HCT116 (cell line): ENCODE measurements at regions not wholly inside any gene's neighbourhood (a gene's known extent, or its start where the extent isn't known, plus 50 kb on each side); places are given as distances from the start of the nearest gene placed in this dataset.

Experiments
- ATAC-seq: fragments of 200-7000 bp; cut with Tn5 transposase; 2 replicates; pipeline ENCODE4 v1.9.1; 2020; ENCODE audit warnings: mild to moderate bottlenecking, moderate library complexity
- BruUV-seq: library from RNA; stranded (reverse); fragments of 400-500 nt; replicated peaks from 2 replicates; lab custom pipeline; 2021; lab: Mats Ljungman, UMichigan
- CTCF ChIA-PET: fragments of 300-600 bp; sonication (Branson Sonifier 250); formaldehyde crosslinking; loops from one replicate; lab custom pipeline; 2021; ENCODE audit warnings: antibody characterized with exemption; lab: Charles Lee
- POLR2A ChIA-PET: fragments of 300-600, 350-600 bp; sonication (Branson Sonifier 250); formaldehyde crosslinking; loops from one replicate; lab custom pipeline; 2021; ENCODE audit warnings: antibody characterized with exemption; lab: Charles Lee
- RAD21 ChIA-PET, 2 experiments: fragments of 300-600 bp; sonication (Branson Sonifier 250); formaldehyde crosslinking; loops; one replicate each; lab custom pipeline; 2023; ENCODE audit warnings: low total read pairs in 2 of 2; ENCODE audit not compliant: uncharacterized antibody in 2 of 2, unreplicated experiment in 2 of 2, low non-redundant PET in 1 of 2; lab: Charles Lee
- DNase-seq: peaks from one replicate; pipeline ENCODE4 v3.0.0-alpha.2; 2010; ENCODE audit warnings: low read depth, low spot score
- H2AFZ ChIP-seq: fragments of 200-600 bp; shearing (Covaris generic), sonication (generic); 2 replicates; pipeline ENCODE4 v1.6.1; 2017; ENCODE audit warnings: low read depth, mixed run types, mixed read lengths, antibody characterized with exemption, low read length; ENCODE audit not compliant: poor library complexity, severe bottlenecking
- H3K27ac ChIP-seq: 2 replicates; pipeline ENCODE4 v1.5.1; 2012; ENCODE audit warnings: low read depth, low read length
- H3K27me3 ChIP-seq: fragments of 200-600 bp; sonication (generic); 2 replicates; pipeline ENCODE4 v1.6.1; 2016; ENCODE audit warnings: mixed run types, low read length, mixed read lengths; ENCODE audit not compliant: insufficient read depth
- H3K36me3 ChIP-seq, 2 experiments: fragments of 200-500 bp in 1 of 2; fragments of 200-600 bp in 1 of 2; sonication (Bioruptor generic) in 1 of 2; sonication (generic) in 1 of 2; 2 replicates each; pipeline versions ENCODE4 v1.5.1 to v1.6.1; 2014 to 2016; ENCODE audit warnings: low read length in 2 of 2, inconsistent platforms in 1 of 2, mixed read lengths in 1 of 2, mixed run types in 1 of 2; ENCODE audit not compliant: insufficient read depth in 2 of 2, control insufficient read depth in 1 of 2
- H3K4me1 ChIP-seq, 2 experiments: fragments of 200-600 bp in 1 of 2; sonication (generic) in 1 of 2; 2 replicates each; pipeline versions ENCODE4 v1.5.1 to v1.6.1; 2012 to 2017; ENCODE audit warnings: low read length in 2 of 2, inconsistent platforms in 1 of 2, mild to moderate bottlenecking in 1 of 2, mixed read lengths in 1 of 2, mixed run types in 1 of 2, moderate library complexity in 1 of 2; ENCODE audit not compliant: insufficient read depth in 2 of 2, control insufficient read depth in 1 of 2
- H3K4me2 ChIP-seq: fragments of 200-600 bp; sonication (generic); 2 replicates; pipeline ENCODE4 v1.6.1; 2017; ENCODE audit warnings: mixed run types, low read length, mixed read lengths
- H3K4me3 ChIP-seq, 2 experiments: fragments of 200-600 bp in 1 of 2; sonication (generic) in 1 of 2; replicated peaks in 1 of 2; 2 replicates each; pipeline ENCODE4 v1.5.1; 2011 to 2016; ENCODE audit warnings: low read length in 2 of 2, control low read depth in 1 of 2, low read depth in 1 of 2, mild to moderate bottlenecking in 1 of 2, mixed read lengths in 1 of 2, mixed run types in 1 of 2
- H3K79me2 ChIP-seq: fragments of 200-600 bp; sonication (generic); 2 replicates; pipeline ENCODE4 v1.6.1; 2017; ENCODE audit warnings: mild to moderate bottlenecking, mixed run types, low read length, moderate library complexity, mixed read lengths; ENCODE audit not compliant: insufficient read depth
- H3K9ac ChIP-seq: fragments of 200-600 bp; sonication (generic); 2 replicates; pipeline ENCODE4 v1.6.1; 2016; ENCODE audit warnings: low read length, mixed read lengths
- H3K9me2 ChIP-seq: fragments of 200-600 bp; sonication (generic), shearing (Covaris generic); 2 replicates; pipeline ENCODE4 v1.6.1; 2017; ENCODE audit warnings: mixed run types, mild to moderate bottlenecking, moderate library complexity; ENCODE audit not compliant: insufficient read depth
- H3K9me3 ChIP-seq, 2 experiments: fragments of 200-500 bp in 1 of 2; fragments of 200-600 bp in 1 of 2; sonication (Bioruptor generic) in 1 of 2; sonication (generic) in 1 of 2; 2 replicates each; pipeline ENCODE4 v1.6.1; 2014 to 2017; ENCODE audit warnings: low read length in 2 of 2, mixed read lengths in 2 of 2, inconsistent platforms in 1 of 2, low read depth in 1 of 2, mild to moderate bottlenecking in 1 of 2, mixed run types in 1 of 2, moderate library complexity in 1 of 2; ENCODE audit not compliant: control insufficient read depth in 1 of 2, insufficient read depth in 1 of 2
- H4K20me1 ChIP-seq: fragments of 200-600 bp; sonication (generic), shearing (Covaris generic); 2 replicates; pipeline ENCODE4 v1.6.1; 2017; ENCODE audit warnings: mixed run types, mild to moderate bottlenecking, moderate library complexity; ENCODE audit not compliant: insufficient read depth
- CBX3 ChIP-seq: IDR thresholded peaks from 2 replicates; pipeline ENCODE4 v1.6.1; 2012; ENCODE audit warnings: low read depth
- CEBPB ChIP-seq: IDR thresholded peaks from 2 replicates; pipeline ENCODE4 v1.6.1; 2012; ENCODE audit warnings: low read depth
- ELF1 ChIP-seq: IDR thresholded peaks from 2 replicates; pipeline ENCODE4 v1.6.1; 2012; ENCODE audit warnings: low read depth, borderline replicate concordance
- EZH2 ChIP-seq: fragments of 200-600 bp; sonication (generic); IDR thresholded peaks from 2 replicates; pipeline ENCODE4 v1.6.1; 2017; ENCODE audit warnings: antibody characterized with exemption, mixed run types
- FOSL1 ChIP-seq: IDR thresholded peaks from 2 replicates; pipeline ENCODE4 v1.6.1; 2012; ENCODE audit warnings: low read depth
- JUND ChIP-seq: IDR thresholded peaks from 2 replicates; pipeline ENCODE4 v1.6.1; 2012
- POLR2A ChIP-seq: IDR thresholded peaks from 2 replicates; pipeline ENCODE4 v1.7.0; 2011; ENCODE audit warnings: borderline replicate concordance; ENCODE audit not compliant: insufficient read depth, insufficient read length; ENCODE audit errors: extremely low read depth
- POLR2AphosphoS5 ChIP-seq: IDR thresholded peaks from 2 replicates; pipeline ENCODE4 v1.6.1; 2011; ENCODE audit warnings: mild to moderate bottlenecking, low read depth, low read length, moderate library complexity
- RAD21 ChIP-seq: IDR thresholded peaks from 2 replicates; pipeline ENCODE4 v1.6.1; 2012; ENCODE audit warnings: low read depth, mild to moderate bottlenecking
- SIN3A ChIP-seq: IDR thresholded peaks from 2 replicates; pipeline ENCODE4 v1.6.1; 2012; ENCODE audit warnings: low read depth
- SRF ChIP-seq: IDR thresholded peaks from 2 replicates; pipeline ENCODE4 v1.6.1; 2012; ENCODE audit warnings: low read depth
- TCF7L2 ChIP-seq: IDR thresholded peaks from 2 replicates; pipeline ENCODE4 v1.7.0; 2011; ENCODE audit warnings: borderline replicate concordance, inconsistent platforms; ENCODE audit not compliant: insufficient read depth, insufficient read length; ENCODE audit errors: extremely low read depth
- YY1 ChIP-seq: IDR thresholded peaks from 2 replicates; pipeline ENCODE4 v1.6.1; 2011; ENCODE audit warnings: low read length, low read depth, moderate library complexity, mild to moderate bottlenecking; ENCODE audit not compliant: insufficient replicate concordance; ENCODE audit errors: extremely low read depth
- ZFX ChIP-seq: fragments of 450-650 bp; IDR thresholded peaks from 2 replicates; pipeline ENCODE4 v1.6.1; 2017
- ZNF274 ChIP-seq: fragments of 200-500 bp; sonication (Bioruptor generic); IDR thresholded peaks from 2 replicates; pipeline ENCODE4 v1.6.1; 2014; ENCODE audit warnings: mild to moderate bottlenecking, low read depth, low read length, inconsistent platforms
- intact Hi-C: fragments of 100-400 bp; cut with micrococcal nuclease; formaldehyde crosslinking; loops from 2 replicates; pipeline ENCODE4 v1.10.0; 2022
- TF ChIP-seq, protein P1 (sequence below): IDR thresholded peaks from 2 replicates; pipeline ENCODE4 v1.6.1; 2012
- TF ChIP-seq, protein P2 (sequence below): IDR thresholded peaks from 2 replicates; pipeline ENCODE4 v1.6.1; 2012; ENCODE audit warnings: low read depth
- TF ChIP-seq, protein P3 (sequence below): IDR thresholded peaks from 2 replicates; pipeline ENCODE4 v1.6.1; 2012
- TF ChIP-seq, protein P4 (sequence below), 3 experiments: fragments of 200-600 bp in 1 of 3; sonication (generic) in 1 of 3; IDR thresholded peaks in 2 of 3; conservative IDR thresholded peaks in 1 of 3; 2 replicates each; pipeline ENCODE4 v1.5.1; 2012 to 2017; ENCODE audit warnings: low read depth in 2 of 3, low read length in 2 of 3, antibody characterized with exemption in 1 of 3, borderline replicate concordance in 1 of 3, control low read depth in 1 of 3, mild to moderate bottlenecking in 1 of 3, mixed read lengths in 1 of 3, mixed run types in 1 of 3, moderate library complexity in 1 of 3; ENCODE audit not compliant: insufficient read depth in 1 of 3

DNA sequence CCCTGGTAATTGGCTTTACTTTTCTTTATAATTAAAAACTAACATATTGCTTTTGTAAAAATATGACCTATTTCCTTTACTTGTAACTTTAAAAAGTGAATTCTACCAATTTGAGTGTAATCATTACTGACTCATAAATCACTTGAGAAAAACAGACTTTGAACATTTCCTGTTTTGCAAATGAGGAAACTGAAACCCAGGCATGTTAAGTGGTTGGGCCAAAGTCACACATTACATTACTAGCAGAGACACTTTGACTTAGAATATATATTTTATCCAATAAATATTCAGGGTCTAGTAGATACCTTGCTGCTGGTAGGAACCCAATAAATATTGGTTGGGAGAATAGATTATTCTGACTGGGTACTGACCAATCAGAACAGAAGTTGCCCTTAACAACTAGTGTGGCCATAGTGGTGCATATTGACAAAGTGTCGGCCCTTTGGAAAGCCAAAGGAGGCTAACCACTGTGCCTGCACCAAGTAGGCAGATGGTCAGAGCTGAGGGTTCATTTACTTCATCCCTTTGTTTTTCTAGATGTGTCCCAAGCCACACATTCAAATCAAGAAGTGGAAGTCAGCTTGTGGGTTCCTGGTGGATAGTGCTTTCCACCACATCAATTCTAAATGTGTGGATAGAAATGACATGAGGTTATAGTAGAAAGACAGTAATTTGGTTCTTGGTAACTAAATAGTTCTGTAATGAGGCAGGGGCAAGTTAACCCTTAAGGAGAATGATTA is 365.1 kb upstream of the RIOK2 start:
- no peak overlapping the region for H3K27ac ChIP-seq
- no peaks in the 10 kb centered on the region for H4K20me1 ChIP-seq
- no peak overlapping the region for H3K9ac ChIP-seq
- no peak overlapping the region for H2AFZ ChIP-seq
- no peaks in the 10 kb centered on the region for H3K9me2 ChIP-seq
- intact Hi-C loops = no loop called here
- no peaks in the 10 kb centered on the region for H3K79me2 ChIP-seq
- RAD21 ChIA-PET = no interaction called here
- no peaks in the 10 kb centered on the region for H3K27me3 ChIP-seq
- H3K4me2 ChIP-seq = no peak overlapping the region
- no peaks in the 10 kb centered on the region for H3K9me3 ChIP-seq
- H3K36me3 ChIP-seq = no peaks in the 10 kb centered on the region
- DNase-seq (no peak), ATAC-seq (no peak)
- no peak overlapping the region for H3K4me3 ChIP-seq
- POLR2A ChIA-PET = no interaction called here
- no TSS peak for BruUV-seq
- CTCF ChIA-PET = no interaction called here
- H3K4me1 ChIP-seq = no peaks in the 10 kb centered on the region
- TF ChIP-seq, protein P1, sequence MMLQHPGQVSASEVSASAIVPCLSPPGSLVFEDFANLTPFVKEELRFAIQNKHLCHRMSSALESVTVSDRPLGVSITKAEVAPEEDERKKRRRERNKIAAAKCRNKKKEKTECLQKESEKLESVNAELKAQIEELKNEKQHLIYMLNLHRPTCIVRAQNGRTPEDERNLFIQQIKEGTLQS = no peak
- TF ChIP-seq ZNF274 (no peak), CBX3 (no peak), YY1 (no peak), CEBPB (no peak), SIN3A (no peak), EZH2 (no peak), FOSL1 (no peak), ELF1 (no peak), SRF (no peak), RAD21 (no peak), POLR2A (no peak), POLR2AphosphoS5 (no peak), TCF7L2 (no peak), JUND (no peak), ZFX (no peak)
- TF ChIP-seq, protein P2, sequence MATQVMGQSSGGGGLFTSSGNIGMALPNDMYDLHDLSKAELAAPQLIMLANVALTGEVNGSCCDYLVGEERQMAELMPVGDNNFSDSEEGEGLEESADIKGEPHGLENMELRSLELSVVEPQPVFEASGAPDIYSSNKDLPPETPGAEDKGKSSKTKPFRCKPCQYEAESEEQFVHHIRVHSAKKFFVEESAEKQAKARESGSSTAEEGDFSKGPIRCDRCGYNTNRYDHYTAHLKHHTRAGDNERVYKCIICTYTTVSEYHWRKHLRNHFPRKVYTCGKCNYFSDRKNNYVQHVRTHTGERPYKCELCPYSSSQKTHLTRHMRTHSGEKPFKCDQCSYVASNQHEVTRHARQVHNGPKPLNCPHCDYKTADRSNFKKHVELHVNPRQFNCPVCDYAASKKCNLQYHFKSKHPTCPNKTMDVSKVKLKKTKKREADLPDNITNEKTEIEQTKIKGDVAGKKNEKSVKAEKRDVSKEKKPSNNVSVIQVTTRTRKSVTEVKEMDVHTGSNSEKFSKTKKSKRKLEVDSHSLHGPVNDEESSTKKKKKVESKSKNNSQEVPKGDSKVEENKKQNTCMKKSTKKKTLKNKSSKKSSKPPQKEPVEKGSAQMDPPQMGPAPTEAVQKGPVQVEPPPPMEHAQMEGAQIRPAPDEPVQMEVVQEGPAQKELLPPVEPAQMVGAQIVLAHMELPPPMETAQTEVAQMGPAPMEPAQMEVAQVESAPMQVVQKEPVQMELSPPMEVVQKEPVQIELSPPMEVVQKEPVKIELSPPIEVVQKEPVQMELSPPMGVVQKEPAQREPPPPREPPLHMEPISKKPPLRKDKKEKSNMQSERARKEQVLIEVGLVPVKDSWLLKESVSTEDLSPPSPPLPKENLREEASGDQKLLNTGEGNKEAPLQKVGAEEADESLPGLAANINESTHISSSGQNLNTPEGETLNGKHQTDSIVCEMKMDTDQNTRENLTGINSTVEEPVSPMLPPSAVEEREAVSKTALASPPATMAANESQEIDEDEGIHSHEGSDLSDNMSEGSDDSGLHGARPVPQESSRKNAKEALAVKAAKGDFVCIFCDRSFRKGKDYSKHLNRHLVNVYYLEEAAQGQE = no peak
- TF ChIP-seq, protein P3, sequence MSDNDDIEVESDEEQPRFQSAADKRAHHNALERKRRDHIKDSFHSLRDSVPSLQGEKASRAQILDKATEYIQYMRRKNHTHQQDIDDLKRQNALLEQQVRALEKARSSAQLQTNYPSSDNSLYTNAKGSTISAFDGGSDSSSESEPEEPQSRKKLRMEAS = no peak
- TF ChIP-seq, protein P4, sequence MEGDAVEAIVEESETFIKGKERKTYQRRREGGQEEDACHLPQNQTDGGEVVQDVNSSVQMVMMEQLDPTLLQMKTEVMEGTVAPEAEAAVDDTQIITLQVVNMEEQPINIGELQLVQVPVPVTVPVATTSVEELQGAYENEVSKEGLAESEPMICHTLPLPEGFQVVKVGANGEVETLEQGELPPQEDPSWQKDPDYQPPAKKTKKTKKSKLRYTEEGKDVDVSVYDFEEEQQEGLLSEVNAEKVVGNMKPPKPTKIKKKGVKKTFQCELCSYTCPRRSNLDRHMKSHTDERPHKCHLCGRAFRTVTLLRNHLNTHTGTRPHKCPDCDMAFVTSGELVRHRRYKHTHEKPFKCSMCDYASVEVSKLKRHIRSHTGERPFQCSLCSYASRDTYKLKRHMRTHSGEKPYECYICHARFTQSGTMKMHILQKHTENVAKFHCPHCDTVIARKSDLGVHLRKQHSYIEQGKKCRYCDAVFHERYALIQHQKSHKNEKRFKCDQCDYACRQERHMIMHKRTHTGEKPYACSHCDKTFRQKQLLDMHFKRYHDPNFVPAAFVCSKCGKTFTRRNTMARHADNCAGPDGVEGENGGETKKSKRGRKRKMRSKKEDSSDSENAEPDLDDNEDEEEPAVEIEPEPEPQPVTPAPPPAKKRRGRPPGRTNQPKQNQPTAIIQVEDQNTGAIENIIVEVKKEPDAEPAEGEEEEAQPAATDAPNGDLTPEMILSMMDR (IDR thresholded peaks at IDR 0.05 in 2 of 3, conservative IDR thresholded peaks at IDR 0.05 in 1 of 3; ENCODE audit: borderline replicate concordance in 1 of 3, insufficient read depth in 1 of 3, low read depth in 2 of 3, low read length in 2 of 3) = no peak
